ENCODE measurements at regions not wholly inside any gene's neighbourhood (a gene's known extent, or its start where the extent isn't known, plus 50 kb on each side); places are given as distances from the start of the nearest gene placed in this dataset.

- TF ChIP-seq STAT6 (CRISPR knock-in tag; conservative IDR thresholded peaks at IDR 0.05; ENCODE audit: low read depth) = no peak
- no peak for TF ChIP-seq NFE2L1 (CRISPR knock-in tag; IDR thresholded peaks at IDR 0.05)
- no peak for TF ChIP-seq SMAD3 (CRISPR knock-in tag; IDR thresholded peaks at IDR 0.05; ENCODE audit: borderline replicate concordance)
- TF ChIP-seq IRF1 (CRISPR knock-in tag; IDR thresholded peaks at IDR 0.05) = no peak
- no peak for TF ChIP-seq RELA (CRISPR knock-in tag; IDR thresholded peaks at IDR 0.05; ENCODE audit: borderline replicate concordance)
- no peak for TF ChIP-seq TEAD4 (CRISPR knock-in tag; IDR thresholded peaks at IDR 0.05)
- TF ChIP-seq ZNF138 (CRISPR knock-in tag; conservative IDR thresholded peaks at IDR 0.05) = no peak
- no peak for TF ChIP-seq ETV6 (CRISPR knock-in tag; IDR thresholded peaks at IDR 0.05)
- no peak for TF ChIP-seq ZNF219 (CRISPR knock-in tag; IDR thresholded peaks at IDR 0.05; ENCODE audit: borderline replicate concordance)
- no peak for TF ChIP-seq MLX (CRISPR knock-in tag; IDR thresholded peaks at IDR 0.05)
Observed at GRCh38 chr11:37040921-37041320, 442.9 kb upstream of the RAG2 start (continued).

GRCh38 chr11:37038911-37039310 lies 440.9 kb upstream of the RAG2 start:
- POLR2A ChIA-PET = no interaction called here
- CTCF ChIA-PET = no interaction called here
- Mint-ChIP-seq H3K27ac (no peak overlapping the region), H3K4me3 (no peak overlapping the region), H3K4me1 (no peaks in the 10 kb centered on the region), H3K27me3 (ENCODE audit: low read depth) (peaks cover 5% of the 10 kb centered on the region; the same call in 1 of the 2 replicates), H3K36me3 (peaks cover 71% of the 10 kb centered on the region), H3K9me3 (peaks cover 88% of the 10 kb centered on the region)
- ATAC-seq (no peak), DNase-seq (ENCODE audit: low spot score) (no peak)
- no peak for TF ChIP-seq ZNF317 (CRISPR knock-in tag; IDR thresholded peaks at IDR 0.05; ENCODE audit: borderline replicate concordance, low read depth)
- TF ChIP-seq ELF4 (CRISPR knock-in tag; IDR thresholded peaks at IDR 0.05; ENCODE audit: low read depth) = no peak
- no peak for TF ChIP-seq ZNF671 (CRISPR knock-in tag; IDR thresholded peaks at IDR 0.05)
- TF ChIP-seq FOXJ3 (CRISPR knock-in tag; IDR thresholded peaks at IDR 0.05; ENCODE audit: borderline replicate concordance) = no peak
- no peak for TF ChIP-seq PRDM15 (CRISPR knock-in tag; IDR thresholded peaks at IDR 0.05)
- TF ChIP-seq FOXP1 (CRISPR knock-in tag; IDR thresholded peaks at IDR 0.05; ENCODE audit: borderline replicate concordance) = no peak
- no peak for TF ChIP-seq MLX (CRISPR knock-in tag; IDR thresholded peaks at IDR 0.05)

GRCh38 chr11:37026741-37027140 lies 428.7 kb upstream of the RAG2 start:
- ChIA-PET CTCF (no interaction called here), POLR2A (no interaction called here)
- Mint-ChIP-seq H3K36me3 (peaks cover 49% of the 10 kb centered on the region), H3K9me3 (peaks cover 73% of the 10 kb centered on the region), H3K4me3 (no peak overlapping the region), H3K27me3 (ENCODE audit: low read depth) (peaks cover 4% of the 10 kb centered on the region; the same call in 1 of the 2 replicates), H3K4me1 (no peaks in the 10 kb centered on the region), H3K27ac (no peak overlapping the region)
- ATAC-seq = no peak
- no peak for DNase-seq (ENCODE audit: low spot score)
- TF ChIP-seq ZNF138 (CRISPR knock-in tag; conservative IDR thresholded peaks at IDR 0.05) (no peak), CREM (CRISPR knock-in tag; IDR thresholded peaks at IDR 0.05) (no peak), ETV6 (CRISPR knock-in tag; IDR thresholded peaks at IDR 0.05) (no peak), PRRX2 (CRISPR knock-in tag; IDR thresholded peaks at IDR 0.05) (no peak), ZNF416 (CRISPR knock-in tag; IDR thresholded peaks at IDR 0.05) (no peak), FOXJ3 (CRISPR knock-in tag; IDR thresholded peaks at IDR 0.05; ENCODE audit: borderline replicate concordance) (no peak), ZNF671 (CRISPR knock-in tag; IDR thresholded peaks at IDR 0.05) (no peak), ATF3 (CRISPR knock-in tag; conservative IDR thresholded peaks at IDR 0.05) (no peak), ZMAT4 (CRISPR knock-in tag; IDR thresholded peaks at IDR 0.05) (no peak)

Data from WTC11 (cell line).